Liver (tissue), 3 donors: ENCODE measurements at regions not wholly inside any gene's neighbourhood (a gene's known extent, or its start where the extent isn't known, plus 50 kb on each side); places are given as distances from the start of the nearest gene placed in this dataset.

Experiments used
- EGR1 ChIP-seq, 2 donors: IDR thresholded peaks; 2 replicates each; pipeline ENCODE4 v1.6.1; 2016 to 2018; ENCODE audit warnings: antibody characterized with exemption in 2 of 2, low read depth in 2 of 2
- TF ChIP-seq, protein P1 (sequence below): fragments of 150-350 bp; IDR thresholded peaks from 2 replicates; pipeline ENCODE4 v1.5.1; 2017; ENCODE audit warnings: improper control_type of control experiment, low read depth, low read length; ENCODE audit not compliant: missing input control
- TF ChIP-seq, protein P2 (sequence below): IDR thresholded peaks from 2 replicates; pipeline ENCODE4 v1.6.1; 2016; ENCODE audit warnings: antibody characterized with exemption, mild to moderate bottlenecking
- donor health status: healthy.
- donor health status: healthy.

DNA sequence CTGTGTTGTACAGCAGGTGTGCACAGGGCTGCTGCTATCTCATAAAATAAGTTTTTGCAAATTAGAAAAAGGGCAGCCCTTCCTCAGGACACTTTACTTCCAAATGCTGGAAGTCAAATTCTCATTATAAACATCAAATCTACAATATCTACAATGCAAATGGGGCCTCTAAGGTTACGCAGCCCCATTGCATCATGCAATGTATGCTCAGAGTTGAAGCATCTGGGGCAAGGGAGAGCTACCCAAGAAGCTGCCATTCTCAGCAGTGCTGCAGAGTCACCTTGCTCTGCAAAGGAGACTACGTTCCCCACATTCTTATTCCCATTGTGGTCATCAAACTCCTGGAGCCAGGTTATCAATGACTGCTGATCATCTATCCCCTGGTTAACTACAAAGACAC lies 208.9 kb upstream of the POGK start:
- TF ChIP-seq EGR1 (IDR thresholded peaks at IDR 0.05; ENCODE audit: low read depth in 2 of 2) = no peak
- TF ChIP-seq, protein P1, sequence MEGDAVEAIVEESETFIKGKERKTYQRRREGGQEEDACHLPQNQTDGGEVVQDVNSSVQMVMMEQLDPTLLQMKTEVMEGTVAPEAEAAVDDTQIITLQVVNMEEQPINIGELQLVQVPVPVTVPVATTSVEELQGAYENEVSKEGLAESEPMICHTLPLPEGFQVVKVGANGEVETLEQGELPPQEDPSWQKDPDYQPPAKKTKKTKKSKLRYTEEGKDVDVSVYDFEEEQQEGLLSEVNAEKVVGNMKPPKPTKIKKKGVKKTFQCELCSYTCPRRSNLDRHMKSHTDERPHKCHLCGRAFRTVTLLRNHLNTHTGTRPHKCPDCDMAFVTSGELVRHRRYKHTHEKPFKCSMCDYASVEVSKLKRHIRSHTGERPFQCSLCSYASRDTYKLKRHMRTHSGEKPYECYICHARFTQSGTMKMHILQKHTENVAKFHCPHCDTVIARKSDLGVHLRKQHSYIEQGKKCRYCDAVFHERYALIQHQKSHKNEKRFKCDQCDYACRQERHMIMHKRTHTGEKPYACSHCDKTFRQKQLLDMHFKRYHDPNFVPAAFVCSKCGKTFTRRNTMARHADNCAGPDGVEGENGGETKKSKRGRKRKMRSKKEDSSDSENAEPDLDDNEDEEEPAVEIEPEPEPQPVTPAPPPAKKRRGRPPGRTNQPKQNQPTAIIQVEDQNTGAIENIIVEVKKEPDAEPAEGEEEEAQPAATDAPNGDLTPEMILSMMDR = no peak
- TF ChIP-seq, protein P2, sequence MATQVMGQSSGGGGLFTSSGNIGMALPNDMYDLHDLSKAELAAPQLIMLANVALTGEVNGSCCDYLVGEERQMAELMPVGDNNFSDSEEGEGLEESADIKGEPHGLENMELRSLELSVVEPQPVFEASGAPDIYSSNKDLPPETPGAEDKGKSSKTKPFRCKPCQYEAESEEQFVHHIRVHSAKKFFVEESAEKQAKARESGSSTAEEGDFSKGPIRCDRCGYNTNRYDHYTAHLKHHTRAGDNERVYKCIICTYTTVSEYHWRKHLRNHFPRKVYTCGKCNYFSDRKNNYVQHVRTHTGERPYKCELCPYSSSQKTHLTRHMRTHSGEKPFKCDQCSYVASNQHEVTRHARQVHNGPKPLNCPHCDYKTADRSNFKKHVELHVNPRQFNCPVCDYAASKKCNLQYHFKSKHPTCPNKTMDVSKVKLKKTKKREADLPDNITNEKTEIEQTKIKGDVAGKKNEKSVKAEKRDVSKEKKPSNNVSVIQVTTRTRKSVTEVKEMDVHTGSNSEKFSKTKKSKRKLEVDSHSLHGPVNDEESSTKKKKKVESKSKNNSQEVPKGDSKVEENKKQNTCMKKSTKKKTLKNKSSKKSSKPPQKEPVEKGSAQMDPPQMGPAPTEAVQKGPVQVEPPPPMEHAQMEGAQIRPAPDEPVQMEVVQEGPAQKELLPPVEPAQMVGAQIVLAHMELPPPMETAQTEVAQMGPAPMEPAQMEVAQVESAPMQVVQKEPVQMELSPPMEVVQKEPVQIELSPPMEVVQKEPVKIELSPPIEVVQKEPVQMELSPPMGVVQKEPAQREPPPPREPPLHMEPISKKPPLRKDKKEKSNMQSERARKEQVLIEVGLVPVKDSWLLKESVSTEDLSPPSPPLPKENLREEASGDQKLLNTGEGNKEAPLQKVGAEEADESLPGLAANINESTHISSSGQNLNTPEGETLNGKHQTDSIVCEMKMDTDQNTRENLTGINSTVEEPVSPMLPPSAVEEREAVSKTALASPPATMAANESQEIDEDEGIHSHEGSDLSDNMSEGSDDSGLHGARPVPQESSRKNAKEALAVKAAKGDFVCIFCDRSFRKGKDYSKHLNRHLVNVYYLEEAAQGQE = no peak
